H1 (cell line): ENCODE measurements at regions not wholly inside any gene's neighbourhood (a gene's known extent, or its start where the extent isn't known, plus 50 kb on each side); places are given as distances from the start of the nearest gene placed in this dataset.

Experiments
- BACH1 ChIP-seq: IDR thresholded peaks from 2 replicates; pipeline ENCODE4 v1.6.1; 2012; ENCODE audit warnings: low read length, improper control_type of control experiment
- CBX5 ChIP-seq: fragments of 300-800, 300-1000 bp; sonication (generic); IDR thresholded peaks from 2 replicates; pipeline ENCODE4 v1.7.1; 2016; ENCODE audit warnings: antibody characterized with exemption, low read length, low read depth
- GABPA ChIP-seq: IDR thresholded peaks from 2 replicates; pipeline ENCODE4 v1.6.1; 2011; ENCODE audit warnings: mild to moderate bottlenecking, low read length, moderate library complexity, borderline replicate concordance; ENCODE audit not compliant: insufficient read depth
- NANOG ChIP-seq: IDR thresholded peaks from 2 replicates; pipeline ENCODE4 v1.6.1; 2011; ENCODE audit warnings: low read length, low read depth, mild to moderate bottlenecking, inconsistent platforms; ENCODE audit not compliant: insufficient read depth, poor library complexity, severe bottlenecking
- SIX5 ChIP-seq: IDR thresholded peaks from 2 replicates; pipeline ENCODE4 v1.6.1; 2011; ENCODE audit warnings: mild to moderate bottlenecking, low read depth, low read length
- TF ChIP-seq, protein P1 (sequence below): fragments of 300-600 bp; sonication (generic); IDR thresholded peaks from 2 replicates; pipeline ENCODE4 v1.7.1; 2012; ENCODE audit warnings: low read length, moderate library complexity, mild to moderate bottlenecking, inconsistent platforms; ENCODE audit not compliant: insufficient replicate concordance

- TF ChIP-seq, protein P1, sequence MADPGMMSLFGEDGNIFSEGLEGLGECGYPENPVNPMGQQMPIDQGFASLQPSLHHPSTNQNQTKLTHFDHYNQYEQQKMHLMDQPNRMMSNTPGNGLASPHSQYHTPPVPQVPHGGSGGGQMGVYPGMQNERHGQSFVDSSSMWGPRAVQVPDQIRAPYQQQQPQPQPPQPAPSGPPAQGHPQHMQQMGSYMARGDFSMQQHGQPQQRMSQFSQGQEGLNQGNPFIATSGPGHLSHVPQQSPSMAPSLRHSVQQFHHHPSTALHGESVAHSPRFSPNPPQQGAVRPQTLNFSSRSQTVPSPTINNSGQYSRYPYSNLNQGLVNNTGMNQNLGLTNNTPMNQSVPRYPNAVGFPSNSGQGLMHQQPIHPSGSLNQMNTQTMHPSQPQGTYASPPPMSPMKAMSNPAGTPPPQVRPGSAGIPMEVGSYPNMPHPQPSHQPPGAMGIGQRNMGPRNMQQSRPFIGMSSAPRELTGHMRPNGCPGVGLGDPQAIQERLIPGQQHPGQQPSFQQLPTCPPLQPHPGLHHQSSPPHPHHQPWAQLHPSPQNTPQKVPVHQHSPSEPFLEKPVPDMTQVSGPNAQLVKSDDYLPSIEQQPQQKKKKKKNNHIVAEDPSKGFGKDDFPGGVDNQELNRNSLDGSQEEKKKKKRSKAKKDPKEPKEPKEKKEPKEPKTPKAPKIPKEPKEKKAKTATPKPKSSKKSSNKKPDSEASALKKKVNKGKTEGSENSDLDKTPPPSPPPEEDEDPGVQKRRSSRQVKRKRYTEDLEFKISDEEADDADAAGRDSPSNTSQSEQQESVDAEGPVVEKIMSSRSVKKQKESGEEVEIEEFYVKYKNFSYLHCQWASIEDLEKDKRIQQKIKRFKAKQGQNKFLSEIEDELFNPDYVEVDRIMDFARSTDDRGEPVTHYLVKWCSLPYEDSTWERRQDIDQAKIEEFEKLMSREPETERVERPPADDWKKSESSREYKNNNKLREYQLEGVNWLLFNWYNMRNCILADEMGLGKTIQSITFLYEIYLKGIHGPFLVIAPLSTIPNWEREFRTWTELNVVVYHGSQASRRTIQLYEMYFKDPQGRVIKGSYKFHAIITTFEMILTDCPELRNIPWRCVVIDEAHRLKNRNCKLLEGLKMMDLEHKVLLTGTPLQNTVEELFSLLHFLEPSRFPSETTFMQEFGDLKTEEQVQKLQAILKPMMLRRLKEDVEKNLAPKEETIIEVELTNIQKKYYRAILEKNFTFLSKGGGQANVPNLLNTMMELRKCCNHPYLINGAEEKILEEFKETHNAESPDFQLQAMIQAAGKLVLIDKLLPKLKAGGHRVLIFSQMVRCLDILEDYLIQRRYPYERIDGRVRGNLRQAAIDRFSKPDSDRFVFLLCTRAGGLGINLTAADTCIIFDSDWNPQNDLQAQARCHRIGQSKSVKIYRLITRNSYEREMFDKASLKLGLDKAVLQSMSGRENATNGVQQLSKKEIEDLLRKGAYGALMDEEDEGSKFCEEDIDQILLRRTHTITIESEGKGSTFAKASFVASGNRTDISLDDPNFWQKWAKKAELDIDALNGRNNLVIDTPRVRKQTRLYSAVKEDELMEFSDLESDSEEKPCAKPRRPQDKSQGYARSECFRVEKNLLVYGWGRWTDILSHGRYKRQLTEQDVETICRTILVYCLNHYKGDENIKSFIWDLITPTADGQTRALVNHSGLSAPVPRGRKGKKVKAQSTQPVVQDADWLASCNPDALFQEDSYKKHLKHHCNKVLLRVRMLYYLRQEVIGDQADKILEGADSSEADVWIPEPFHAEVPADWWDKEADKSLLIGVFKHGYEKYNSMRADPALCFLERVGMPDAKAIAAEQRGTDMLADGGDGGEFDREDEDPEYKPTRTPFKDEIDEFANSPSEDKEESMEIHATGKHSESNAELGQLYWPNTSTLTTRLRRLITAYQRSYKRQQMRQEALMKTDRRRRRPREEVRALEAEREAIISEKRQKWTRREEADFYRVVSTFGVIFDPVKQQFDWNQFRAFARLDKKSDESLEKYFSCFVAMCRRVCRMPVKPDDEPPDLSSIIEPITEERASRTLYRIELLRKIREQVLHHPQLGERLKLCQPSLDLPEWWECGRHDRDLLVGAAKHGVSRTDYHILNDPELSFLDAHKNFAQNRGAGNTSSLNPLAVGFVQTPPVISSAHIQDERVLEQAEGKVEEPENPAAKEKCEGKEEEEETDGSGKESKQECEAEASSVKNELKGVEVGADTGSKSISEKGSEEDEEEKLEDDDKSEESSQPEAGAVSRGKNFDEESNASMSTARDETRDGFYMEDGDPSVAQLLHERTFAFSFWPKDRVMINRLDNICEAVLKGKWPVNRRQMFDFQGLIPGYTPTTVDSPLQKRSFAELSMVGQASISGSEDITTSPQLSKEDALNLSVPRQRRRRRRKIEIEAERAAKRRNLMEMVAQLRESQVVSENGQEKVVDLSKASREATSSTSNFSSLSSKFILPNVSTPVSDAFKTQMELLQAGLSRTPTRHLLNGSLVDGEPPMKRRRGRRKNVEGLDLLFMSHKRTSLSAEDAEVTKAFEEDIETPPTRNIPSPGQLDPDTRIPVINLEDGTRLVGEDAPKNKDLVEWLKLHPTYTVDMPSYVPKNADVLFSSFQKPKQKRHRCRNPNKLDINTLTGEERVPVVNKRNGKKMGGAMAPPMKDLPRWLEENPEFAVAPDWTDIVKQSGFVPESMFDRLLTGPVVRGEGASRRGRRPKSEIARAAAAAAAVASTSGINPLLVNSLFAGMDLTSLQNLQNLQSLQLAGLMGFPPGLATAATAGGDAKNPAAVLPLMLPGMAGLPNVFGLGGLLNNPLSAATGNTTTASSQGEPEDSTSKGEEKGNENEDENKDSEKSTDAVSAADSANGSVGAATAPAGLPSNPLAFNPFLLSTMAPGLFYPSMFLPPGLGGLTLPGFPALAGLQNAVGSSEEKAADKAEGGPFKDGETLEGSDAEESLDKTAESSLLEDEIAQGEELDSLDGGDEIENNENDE = no peak
- TF ChIP-seq CBX5 (no peak), GABPA (no peak), SIX5 (no peak), NANOG (no peak), BACH1 (no peak)
Measured at GRCh38 chrX:39414290-39414854, 613.1 kb downstream of the MID1IP1 start (continued).
